ENCODE measurements at regions not wholly inside any gene's neighbourhood (a gene's known extent, or its start where the extent isn't known, plus 50 kb on each side); places are given as distances from the start of the nearest gene placed in this dataset.

GRCh38 chr13:109425821-109426689, 360.3 kb downstream of the IRS2 start:
- Histone ChIP-seq H2AFZ (ENCODE audit: insufficient read depth, low read length, poor library complexity) (no peak overlapping the region), H3K18ac (ENCODE audit: low read length) (no peak overlapping the region), H3K27ac (ENCODE audit: low read depth, low read length) (no peak overlapping the region), H3K79me2 (ENCODE audit: control insufficient read depth, insufficient read depth, low read length, poor library complexity) (no peaks in the 10 kb centered on the region), H3K14ac (ENCODE audit: low read length) (no peak overlapping the region), H3K23ac (ENCODE audit: low read length) (no peak overlapping the region), H3K79me1 (ENCODE audit: low read length) (no peaks in the 10 kb centered on the region), H3K4me1 (ENCODE audit: control insufficient read depth in 1 of 2, insufficient read depth in 2 of 2, low read length in 2 of 2) (no peaks in the 10 kb centered on the region), H2BK12ac (ENCODE audit: low read length) (no peak overlapping the region), H2BK5ac (ENCODE audit: low read depth, low read length, poor library complexity) (no peak overlapping the region), H3K4me2 (ENCODE audit: low read length) (no peak overlapping the region), H4K8ac (ENCODE audit: low read depth, low read length) (no peak overlapping the region), H3K9me3 (ENCODE audit: insufficient read depth, low read depth, low read length) (peaks cover 1% of the 10 kb centered on the region), H3K4ac (ENCODE audit: low read depth, low read length) (no peak overlapping the region), H2AK5ac (ENCODE audit: low read length) (no peak overlapping the region), H3K36me3 (ENCODE audit: control insufficient read depth in 1 of 2, insufficient read depth in 2 of 2, low read length in 2 of 2) (no peaks in the 10 kb centered on the region), H3K4me3 (ENCODE audit: low read depth, low read length) (no peak overlapping the region), H3K9ac (ENCODE audit: low read length) (no peak overlapping the region), H2BK120ac (ENCODE audit: insufficient read depth, low read length, poor library complexity) (no peak overlapping the region), H4K12ac (ENCODE audit: low read depth, low read length) (no peak overlapping the region), H4K91ac (ENCODE audit: low read depth, low read length) (no peak overlapping the region), H3K27me3 (ENCODE audit: insufficient read depth, low read length) (no peaks in the 10 kb centered on the region)
- no peak for DNase-seq
- no CpG with 5 or more reads among the region's 5 CpGs for WGBS (ENCODE audit: extremely low coverage, insufficient coverage, insufficient read length)

GRCh38 chr13:109422161-109422560, 364.2 kb downstream of the IRS2 start:
- Histone ChIP-seq H3K27ac (ENCODE audit: low read depth, low read length) (no peak overlapping the region), H3K79me1 (ENCODE audit: low read length) (no peaks in the 10 kb centered on the region), H3K9ac (ENCODE audit: low read length) (no peak overlapping the region), H3K4me3 (ENCODE audit: low read depth, low read length) (no peak overlapping the region), H2AK5ac (ENCODE audit: low read length) (no peak overlapping the region), H3K23ac (ENCODE audit: low read length) (no peak overlapping the region), H2BK5ac (ENCODE audit: low read depth, low read length, poor library complexity) (no peak overlapping the region), H3K14ac (ENCODE audit: low read length) (no peak overlapping the region), H3K4me1 (ENCODE audit: control insufficient read depth in 1 of 2, insufficient read depth in 2 of 2, low read length in 2 of 2) (no peaks in the 10 kb centered on the region), H3K36me3 (ENCODE audit: control insufficient read depth in 1 of 2, insufficient read depth in 2 of 2, low read length in 2 of 2) (no peaks in the 10 kb centered on the region), H4K8ac (ENCODE audit: low read depth, low read length) (no peak overlapping the region), H3K18ac (ENCODE audit: low read length) (no peak overlapping the region), H3K9me3 (ENCODE audit: insufficient read depth, low read depth, low read length) (no peaks in the 10 kb centered on the region), H4K91ac (ENCODE audit: low read depth, low read length) (no peak overlapping the region), H2BK120ac (ENCODE audit: insufficient read depth, low read length, poor library complexity) (no peak overlapping the region), H3K79me2 (ENCODE audit: control insufficient read depth, insufficient read depth, low read length, poor library complexity) (no peaks in the 10 kb centered on the region), H4K12ac (ENCODE audit: low read depth, low read length) (no peak overlapping the region), H3K4me2 (ENCODE audit: low read length) (no peak overlapping the region), H2AFZ (ENCODE audit: insufficient read depth, low read length, poor library complexity) (no peak overlapping the region), H3K27me3 (ENCODE audit: insufficient read depth, low read length) (no peaks in the 10 kb centered on the region), H2BK12ac (ENCODE audit: low read length) (peak overlapping the region; percentile 71), H3K4ac (ENCODE audit: low read depth, low read length) (no peak overlapping the region)
- no peak for DNase-seq
- no CpG with 5 or more reads among the region's 4 CpGs for WGBS (ENCODE audit: extremely low coverage, insufficient coverage, insufficient read length)

GRCh38 chr13:109419896-109420295, 366.5 kb downstream of the IRS2 start:
- no peak overlapping the region for H3K27ac ChIP-seq (ENCODE audit: low read depth, low read length)
- H3K27me3 ChIP-seq (ENCODE audit: insufficient read depth, low read length) = no peaks in the 10 kb centered on the region
- H2BK12ac ChIP-seq (ENCODE audit: low read length) = no peak overlapping the region
- no peak overlapping the region for H4K8ac ChIP-seq (ENCODE audit: low read depth, low read length)
- no peak overlapping the region for H4K12ac ChIP-seq (ENCODE audit: low read depth, low read length)
- H3K9me3 ChIP-seq (ENCODE audit: insufficient read depth, low read depth, low read length) = no peaks in the 10 kb centered on the region
- H3K36me3 ChIP-seq (ENCODE audit: control insufficient read depth in 1 of 2, insufficient read depth in 2 of 2, low read length in 2 of 2) = no peaks in the 10 kb centered on the region
- H2AFZ ChIP-seq (ENCODE audit: insufficient read depth, low read length, poor library complexity) = no peak overlapping the region
- WGBS (ENCODE audit: extremely low coverage, insufficient coverage, insufficient read length) = no CpG with 5 or more reads among the region's 4 CpGs
- H3K4me2 ChIP-seq (ENCODE audit: low read length) = no peak overlapping the region
- no peak overlapping the region for H4K91ac ChIP-seq (ENCODE audit: low read depth, low read length)
- no peak overlapping the region for H3K4me3 ChIP-seq (ENCODE audit: low read depth, low read length)
- no peak overlapping the region for H3K9ac ChIP-seq (ENCODE audit: low read length)
- no peak overlapping the region for H2BK120ac ChIP-seq (ENCODE audit: insufficient read depth, low read length, poor library complexity)
- no peak for DNase-seq
- no peak overlapping the region for H3K18ac ChIP-seq (ENCODE audit: low read length)
- H3K79me1 ChIP-seq (ENCODE audit: low read length) = no peaks in the 10 kb centered on the region
- H2BK5ac ChIP-seq (ENCODE audit: low read depth, low read length, poor library complexity) = no peak overlapping the region
- no peak overlapping the region for H3K23ac ChIP-seq (ENCODE audit: low read length)
- H3K4ac ChIP-seq (ENCODE audit: low read depth, low read length) = no peak overlapping the region
- H3K4me1 ChIP-seq (ENCODE audit: control insufficient read depth in 1 of 2, insufficient read depth in 2 of 2, low read length in 2 of 2) = no peaks in the 10 kb centered on the region
- H2AK5ac ChIP-seq (ENCODE audit: low read length) = no peak overlapping the region
- no peak overlapping the region for H3K14ac ChIP-seq (ENCODE audit: low read length)
- no peaks in the 10 kb centered on the region for H3K79me2 ChIP-seq (ENCODE audit: control insufficient read depth, insufficient read depth, low read length, poor library complexity)

GRCh38 chr13:109418111-109418510, 368.3 kb downstream of the IRS2 start:
- no peak overlapping the region for H4K8ac ChIP-seq (ENCODE audit: low read depth, low read length)
- H3K14ac ChIP-seq (ENCODE audit: low read length) = no peak overlapping the region
- H3K4me2 ChIP-seq (ENCODE audit: low read length) = no peak overlapping the region
- DNase-seq = no peak
- no peak overlapping the region for H3K4me3 ChIP-seq (ENCODE audit: low read depth, low read length)
- H3K4ac ChIP-seq (ENCODE audit: low read depth, low read length) = no peak overlapping the region
- no peak overlapping the region for H4K12ac ChIP-seq (ENCODE audit: low read depth, low read length)
- no peak overlapping the region for H3K27ac ChIP-seq (ENCODE audit: low read depth, low read length)
- H2BK5ac ChIP-seq (ENCODE audit: low read depth, low read length, poor library complexity) = no peak overlapping the region
- H3K9ac ChIP-seq (ENCODE audit: low read length) = no peak overlapping the region
- H4K91ac ChIP-seq (ENCODE audit: low read depth, low read length) = no peak overlapping the region
- no peak overlapping the region for H2BK12ac ChIP-seq (ENCODE audit: low read length)
- H3K36me3 ChIP-seq (ENCODE audit: control insufficient read depth in 1 of 2, insufficient read depth in 2 of 2, low read length in 2 of 2) = no peaks in the 10 kb centered on the region
- H3K27me3 ChIP-seq (ENCODE audit: insufficient read depth, low read length) = no peaks in the 10 kb centered on the region
- no peak overlapping the region for H3K23ac ChIP-seq (ENCODE audit: low read length)
- H3K4me1 ChIP-seq (ENCODE audit: control insufficient read depth in 1 of 2, insufficient read depth in 2 of 2, low read length in 2 of 2) = no peaks in the 10 kb centered on the region
- H2BK120ac ChIP-seq (ENCODE audit: insufficient read depth, low read length, poor library complexity) = no peak overlapping the region
- no peaks in the 10 kb centered on the region for H3K79me1 ChIP-seq (ENCODE audit: low read length)
- no peaks in the 10 kb centered on the region for H3K79me2 ChIP-seq (ENCODE audit: control insufficient read depth, insufficient read depth, low read length, poor library complexity)
- H2AK5ac ChIP-seq (ENCODE audit: low read length) = no peak overlapping the region
- no peaks in the 10 kb centered on the region for H3K9me3 ChIP-seq (ENCODE audit: insufficient read depth, low read depth, low read length)
- H3K18ac ChIP-seq (ENCODE audit: low read length) = no peak overlapping the region
- H2AFZ ChIP-seq (ENCODE audit: insufficient read depth, low read length, poor library complexity) = no peak overlapping the region

Measured in trophoblast cell (in vitro differentiated cells and primary cell).